ENCODE measurements at regions not wholly inside any gene's neighbourhood (a gene's known extent, or its start where the extent isn't known, plus 50 kb on each side); places are given as distances from the start of the nearest gene placed in this dataset.
"Not testable (repeated sequence)": the region's sequence is repeated elsewhere in the genome, so short reads cannot be mapped to it uniquely, and the experiment has no call there.

DNA sequence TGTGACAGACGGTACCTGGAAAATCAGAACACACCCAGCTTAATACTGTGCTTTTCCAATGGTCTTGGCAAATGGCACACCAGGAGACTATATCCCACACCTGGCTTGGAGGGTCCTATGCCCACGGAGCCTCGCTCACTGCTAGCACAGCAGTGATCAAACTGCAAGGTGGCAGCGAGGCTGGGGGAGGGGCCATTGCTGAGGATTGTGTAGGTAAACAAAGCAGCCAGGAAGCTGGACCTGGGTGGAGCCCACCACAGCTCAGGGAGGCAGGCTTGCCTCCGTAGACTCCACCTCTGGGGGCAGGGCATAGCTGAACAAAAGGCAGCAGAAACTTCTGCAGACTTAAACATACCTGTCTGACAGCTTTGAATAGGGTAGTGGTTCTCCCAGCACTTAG, 498.0 kb downstream of the C12orf50 start:
- not testable (repeated sequence) for TF ChIP-seq EZH2, CTCF (IDR thresholded peaks at IDR 0.05)
